Sigmoid colon (tissue), 6 donors: ENCODE measurements at regions not wholly inside any gene's neighbourhood (a gene's known extent, or its start where the extent isn't known, plus 50 kb on each side); places are given as distances from the start of the nearest gene placed in this dataset.

ENCODE experiments used
- DNase-seq: peaks from one replicate; pipeline ENCODE4 v3.0.0-alpha.2; 2019
- H3K27ac ChIP-seq, 4 donors: fragments of 200-600 bp; sonication (generic); one replicate each; pipeline ENCODE4 v1.5.1; 2016 to 2019; ENCODE audit warnings: mild to moderate bottlenecking in 1 of 4
- H3K27me3 ChIP-seq, 3 donors: fragments of 200-600 bp; sonication (generic); one replicate each; pipeline ENCODE4 v1.5.1; 2019; ENCODE audit warnings: mild to moderate bottlenecking in 1 of 3
- H3K36me3 ChIP-seq, 4 donors: fragments of 200-600 bp; sonication (generic); one replicate each; pipeline ENCODE4 v1.5.1; 2016 to 2019
- H3K4me1 ChIP-seq, 4 donors: fragments of 200-600 bp; sonication (generic); one replicate each; pipeline ENCODE4 v1.5.1; 2017 to 2019
- H3K4me3 ChIP-seq, 4 donors: fragments of 200-600 bp; sonication (generic); one replicate each; pipeline ENCODE4 v1.5.1; 2017 to 2019; ENCODE audit warnings: mild to moderate bottlenecking in 2 of 4, moderate library complexity in 1 of 4
- H3K9me3 ChIP-seq, 4 donors: fragments of 200-600 bp in 3 of 4; sonication (generic) in 3 of 4; one replicate each; pipeline versions ENCODE4 v1.5.1 to v1.6.1; 2013 to 2019
- EP300 ChIP-seq, 4 donors: sonication (generic); formaldehyde crosslinking; IDR thresholded peaks; one replicate each; pipeline ENCODE4 v1.6.1; 2017; ENCODE audit warnings: antibody characterized with exemption in 4 of 4
- POLR2A ChIP-seq, 2 donors: fragments of 450-650 bp; IDR thresholded peaks; one replicate each; pipeline ENCODE4 v1.6.1; 2016; ENCODE audit warnings: antibody characterized with exemption in 2 of 2, mild to moderate bottlenecking in 2 of 2, moderate library complexity in 2 of 2
- POLR2AphosphoS5 ChIP-seq, 4 donors: sonication (generic); formaldehyde crosslinking; IDR thresholded peaks; one replicate each; pipeline ENCODE4 v1.6.1; 2017; ENCODE audit warnings: antibody characterized with exemption in 4 of 4
- WGBS, 2 donors: extraction: QIAGEN DNeasy Blood & Tissue Kit; methylation state at CpG; one replicate each; pipeline ENCODE4 v1.1.7; 2013; 5-methylcytosine and 5-hydroxymethylcytosine counted together
- intact Hi-C: fragments of 100-400 bp; cut with DNase I; formaldehyde crosslinking; loops from one replicate; pipeline ENCODE4 v1.15.1; 2023
- TF ChIP-seq, protein P1 (sequence below), 4 experiments: fragments of 450-650 bp in 3 of 4; fragments of 200-600 bp in 1 of 4; IDR thresholded peaks; one replicate each; pipeline ENCODE4 v1.5.1; 2016 to 2019; ENCODE audit warnings: antibody characterized with exemption in 4 of 4, mild to moderate bottlenecking in 3 of 4, moderate library complexity in 2 of 4
- donor health status: healthy with polysubstance abuse.
- donor health status: healthy.

- 86 to 87% methylated on average over 7 of the region's 7 CpGs for WGBS, 2 donors
These were observed 404.9 kb upstream of the SYT4 start for GRCh38 chr18:43682196-43682595.

DNA sequence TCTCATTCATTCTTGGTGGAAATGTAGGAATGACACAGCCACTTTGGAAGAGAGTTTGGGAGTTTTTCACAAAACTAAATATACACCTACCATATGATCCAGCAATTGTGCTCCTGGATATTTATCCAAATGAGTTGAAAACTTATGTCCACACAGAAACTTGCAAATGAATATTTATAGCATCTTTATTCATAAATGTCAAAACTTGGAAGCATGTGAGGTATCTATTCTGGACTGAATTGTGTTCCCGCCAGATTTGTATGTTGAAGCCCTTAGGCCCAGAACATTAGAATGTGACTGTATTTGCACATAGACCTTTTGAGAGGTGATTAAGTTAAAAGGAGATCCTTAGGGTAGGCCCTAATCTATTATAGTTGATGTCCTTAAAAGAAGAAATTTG, 409.4 kb upstream of the SYT4 start:
- Histone ChIP-seq H3K4me3 (no peak overlapping the region), H3K4me1 (no peaks in the 10 kb centered on the region), H3K36me3 (no peaks in the 10 kb centered on the region), H3K9me3 (no peaks in the 10 kb centered on the region), H3K27ac (no peak overlapping the region), H3K27me3 (no peaks in the 10 kb centered on the region)
- 94 to 98% methylated on average over 1 of the region's 1 CpG for WGBS, 2 donors
- intact Hi-C loops = no loop called here
- DNase-seq = no peak
- no peak for TF ChIP-seq POLR2A (IDR thresholded peaks at IDR 0.05)
- TF ChIP-seq POLR2AphosphoS5 (IDR thresholded peaks at IDR 0.05) = no peak
- TF ChIP-seq EP300 (IDR thresholded peaks at IDR 0.05) = no peak
- TF ChIP-seq, protein P1, sequence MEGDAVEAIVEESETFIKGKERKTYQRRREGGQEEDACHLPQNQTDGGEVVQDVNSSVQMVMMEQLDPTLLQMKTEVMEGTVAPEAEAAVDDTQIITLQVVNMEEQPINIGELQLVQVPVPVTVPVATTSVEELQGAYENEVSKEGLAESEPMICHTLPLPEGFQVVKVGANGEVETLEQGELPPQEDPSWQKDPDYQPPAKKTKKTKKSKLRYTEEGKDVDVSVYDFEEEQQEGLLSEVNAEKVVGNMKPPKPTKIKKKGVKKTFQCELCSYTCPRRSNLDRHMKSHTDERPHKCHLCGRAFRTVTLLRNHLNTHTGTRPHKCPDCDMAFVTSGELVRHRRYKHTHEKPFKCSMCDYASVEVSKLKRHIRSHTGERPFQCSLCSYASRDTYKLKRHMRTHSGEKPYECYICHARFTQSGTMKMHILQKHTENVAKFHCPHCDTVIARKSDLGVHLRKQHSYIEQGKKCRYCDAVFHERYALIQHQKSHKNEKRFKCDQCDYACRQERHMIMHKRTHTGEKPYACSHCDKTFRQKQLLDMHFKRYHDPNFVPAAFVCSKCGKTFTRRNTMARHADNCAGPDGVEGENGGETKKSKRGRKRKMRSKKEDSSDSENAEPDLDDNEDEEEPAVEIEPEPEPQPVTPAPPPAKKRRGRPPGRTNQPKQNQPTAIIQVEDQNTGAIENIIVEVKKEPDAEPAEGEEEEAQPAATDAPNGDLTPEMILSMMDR (IDR thresholded peaks at IDR 0.05) = no peak

More at GRCh38 chr18:43682196-43682595, 404.9 kb upstream of the SYT4 start:
- Histone ChIP-seq H3K4me1 (no peaks in the 10 kb centered on the region), H3K36me3 (no peaks in the 10 kb centered on the region), H3K9me3 (no peaks in the 10 kb centered on the region), H3K27ac (no peak overlapping the region), H3K27me3 (no peaks in the 10 kb centered on the region), H3K4me3 (no peak overlapping the region)
- intact Hi-C loops = no loop called here
- TF ChIP-seq POLR2AphosphoS5 (IDR thresholded peaks at IDR 0.05) (no peak), EP300 (IDR thresholded peaks at IDR 0.05) (no peak), POLR2A (IDR thresholded peaks at IDR 0.05) (no peak)
- TF ChIP-seq, protein P1 (IDR thresholded peaks at IDR 0.05) = no peak
- no peak for DNase-seq

- 79 to 83% methylated on average over 4 of the region's 4 CpGs for WGBS, 2 donors
- H3K4me1 ChIP-seq = no peaks in the 10 kb centered on the region
- no peaks in the 10 kb centered on the region for H3K36me3 ChIP-seq
- H3K9me3 ChIP-seq = no peaks in the 10 kb centered on the region
- no peak overlapping the region for H3K27ac ChIP-seq
- intact Hi-C loops = no loop called here
- H3K4me3 ChIP-seq = no peak overlapping the region
- no peaks in the 10 kb centered on the region for H3K27me3 ChIP-seq
- TF ChIP-seq POLR2AphosphoS5 (IDR thresholded peaks at IDR 0.05) = no peak
- no peak for DNase-seq
These were observed 414.9 kb upstream of the SYT4 start for GRCh38 chr18:43692099-43692690.

- intact Hi-C loops = no loop called here
- no peaks in the 10 kb centered on the region for H3K9me3 ChIP-seq
- TF ChIP-seq EP300 (IDR thresholded peaks at IDR 0.05) = no peak
- TF ChIP-seq, protein P1 (IDR thresholded peaks at IDR 0.05) = no peak
- no peak for TF ChIP-seq POLR2AphosphoS5 (IDR thresholded peaks at IDR 0.05)
- no peak for TF ChIP-seq POLR2A (IDR thresholded peaks at IDR 0.05)
- 91% methylated on average over 2 of the region's 2 CpGs for WGBS, 2 donors
- H3K4me1 ChIP-seq = no peaks in the 10 kb centered on the region
- DNase-seq = no peak
- H3K4me3 ChIP-seq = no peak overlapping the region
- H3K36me3 ChIP-seq = no peaks in the 10 kb centered on the region
- no peaks in the 10 kb centered on the region for H3K27me3 ChIP-seq
- no peak overlapping the region for H3K27ac ChIP-seq
These were observed 425.1 kb upstream of the SYT4 start for GRCh38 chr18:43702399-43702798.

GRCh38 chr18:43703050-43703449, 425.8 kb upstream of the SYT4 start:
- H3K36me3 ChIP-seq = no peaks in the 10 kb centered on the region
- DNase-seq = no peak
- TF ChIP-seq, protein P1 (IDR thresholded peaks at IDR 0.05) = no peak
- TF ChIP-seq POLR2A (IDR thresholded peaks at IDR 0.05) = no peak
- no peak for TF ChIP-seq EP300 (IDR thresholded peaks at IDR 0.05)
- WGBS, 2 donors = 45 to 68% methylated on average over 2 of the region's 2 CpGs
- H3K27me3 ChIP-seq = no peaks in the 10 kb centered on the region
- intact Hi-C loops = no loop called here
- H3K4me1 ChIP-seq = no peaks in the 10 kb centered on the region
- H3K9me3 ChIP-seq = no peaks in the 10 kb centered on the region
- no peak overlapping the region for H3K4me3 ChIP-seq
- H3K27ac ChIP-seq = no peak overlapping the region
